ENCODE measurements at regions not wholly inside any gene's neighbourhood (a gene's known extent, or its start where the extent isn't known, plus 50 kb on each side); places are given as distances from the start of the nearest gene placed in this dataset.
"Not testable (repeated sequence)": the region's sequence is repeated elsewhere in the genome, so short reads cannot be mapped to it uniquely, and the experiment has no call there.

DNA sequence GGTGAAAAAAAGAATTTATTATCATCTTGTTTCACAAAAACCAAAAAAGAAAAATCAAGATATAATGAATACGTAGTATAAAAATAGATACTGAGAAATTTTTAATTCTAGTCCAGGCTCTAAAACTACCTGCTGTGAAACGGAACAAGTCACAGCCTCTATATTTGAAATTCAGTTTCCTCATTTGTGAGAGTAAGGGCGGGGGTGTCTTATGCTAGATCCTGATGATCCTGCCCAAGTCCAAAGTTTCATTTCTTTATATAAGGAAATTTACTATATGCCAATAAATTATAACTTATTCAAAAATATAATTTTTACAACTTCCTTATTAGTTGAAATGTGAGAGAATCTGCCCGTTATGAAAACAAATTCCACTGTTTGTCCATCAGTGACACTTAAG is 385.7 kb downstream of the CGGBP1 start:
- intact Hi-C loops (cut with DNase I; ENCODE audit: low total_unique reads): no loop called here
- no peak for DNase-seq (ENCODE audit: low spot score in 2 of 2)
- H3K4me3 ChIP-seq (ENCODE audit: low read depth, poor library complexity, severe bottlenecking): no peak overlapping the region
- TF ChIP-seq, protein P1, sequence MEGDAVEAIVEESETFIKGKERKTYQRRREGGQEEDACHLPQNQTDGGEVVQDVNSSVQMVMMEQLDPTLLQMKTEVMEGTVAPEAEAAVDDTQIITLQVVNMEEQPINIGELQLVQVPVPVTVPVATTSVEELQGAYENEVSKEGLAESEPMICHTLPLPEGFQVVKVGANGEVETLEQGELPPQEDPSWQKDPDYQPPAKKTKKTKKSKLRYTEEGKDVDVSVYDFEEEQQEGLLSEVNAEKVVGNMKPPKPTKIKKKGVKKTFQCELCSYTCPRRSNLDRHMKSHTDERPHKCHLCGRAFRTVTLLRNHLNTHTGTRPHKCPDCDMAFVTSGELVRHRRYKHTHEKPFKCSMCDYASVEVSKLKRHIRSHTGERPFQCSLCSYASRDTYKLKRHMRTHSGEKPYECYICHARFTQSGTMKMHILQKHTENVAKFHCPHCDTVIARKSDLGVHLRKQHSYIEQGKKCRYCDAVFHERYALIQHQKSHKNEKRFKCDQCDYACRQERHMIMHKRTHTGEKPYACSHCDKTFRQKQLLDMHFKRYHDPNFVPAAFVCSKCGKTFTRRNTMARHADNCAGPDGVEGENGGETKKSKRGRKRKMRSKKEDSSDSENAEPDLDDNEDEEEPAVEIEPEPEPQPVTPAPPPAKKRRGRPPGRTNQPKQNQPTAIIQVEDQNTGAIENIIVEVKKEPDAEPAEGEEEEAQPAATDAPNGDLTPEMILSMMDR (IDR thresholded peaks at IDR 0.05): no peak
- no peak for TF ChIP-seq POLR2A (IDR thresholded peaks at IDR 0.05)
- 79 to 86% methylated on average over 4 of the region's 4 CpGs for WGBS, 2 donors

DNA sequence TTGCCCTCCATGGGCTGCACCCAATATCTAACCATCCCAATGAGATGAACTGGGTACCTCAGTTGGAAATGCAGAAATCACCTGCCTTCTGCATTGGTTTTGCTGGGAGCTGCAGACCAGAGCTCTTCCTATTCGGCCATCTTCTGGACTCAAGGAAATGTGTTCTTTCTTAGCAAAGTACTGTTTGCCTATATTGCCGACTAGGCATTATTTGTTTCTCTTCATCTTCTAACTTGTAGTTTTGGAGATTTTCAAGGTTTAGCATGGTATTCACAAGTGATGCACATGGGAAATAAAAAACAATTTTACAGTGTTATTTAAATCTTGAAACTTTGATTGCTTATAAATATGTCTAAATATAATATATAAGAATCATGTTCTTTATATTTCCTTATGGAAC is 377.8 kb upstream of the POU1F1 start:
- 94 to 96% methylated on average over 2 of the region's 2 CpGs for WGBS, 2 donors
- TF ChIP-seq, protein P1 (IDR thresholded peaks at IDR 0.05): no peak
- TF ChIP-seq POLR2A (IDR thresholded peaks at IDR 0.05): no peak
- H3K4me3 ChIP-seq (ENCODE audit: low read depth, poor library complexity, severe bottlenecking): no peak overlapping the region
- intact Hi-C loops (cut with DNase I; ENCODE audit: low total_unique reads): no loop called here
- DNase-seq (ENCODE audit: low spot score in 2 of 2): no peak

DNA sequence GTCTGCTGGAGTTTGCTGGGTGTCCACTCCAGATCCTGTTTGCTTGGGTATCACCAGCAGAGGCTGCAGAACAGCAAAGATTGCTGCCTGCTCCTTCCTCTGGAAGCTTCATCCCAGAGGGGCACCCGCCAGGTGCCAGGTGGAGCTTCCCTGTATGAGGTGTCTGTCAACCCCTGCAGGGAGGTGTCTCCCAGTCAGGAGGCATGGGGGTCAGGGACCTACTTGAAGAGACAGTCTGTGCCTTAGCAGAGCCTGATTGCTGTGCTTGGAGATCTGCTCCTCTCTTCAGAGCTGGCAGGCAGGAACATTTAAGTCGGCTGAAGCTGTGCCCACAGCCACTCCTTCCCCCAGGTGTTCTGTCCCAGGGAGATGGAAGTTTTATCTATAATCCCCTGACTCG is 376.8 kb upstream of the POU1F1 start:
- H3K4me3 ChIP-seq (ENCODE audit: low read depth, poor library complexity, severe bottlenecking); DNase-seq (ENCODE audit: low spot score in 2 of 2); intact Hi-C loops (cut with DNase I; ENCODE audit: low total_unique reads): not testable (repeated sequence)
- WGBS, 2 donors: 72 to 85% methylated on average over 2 to 3 of the region's 3 CpGs

DNA sequence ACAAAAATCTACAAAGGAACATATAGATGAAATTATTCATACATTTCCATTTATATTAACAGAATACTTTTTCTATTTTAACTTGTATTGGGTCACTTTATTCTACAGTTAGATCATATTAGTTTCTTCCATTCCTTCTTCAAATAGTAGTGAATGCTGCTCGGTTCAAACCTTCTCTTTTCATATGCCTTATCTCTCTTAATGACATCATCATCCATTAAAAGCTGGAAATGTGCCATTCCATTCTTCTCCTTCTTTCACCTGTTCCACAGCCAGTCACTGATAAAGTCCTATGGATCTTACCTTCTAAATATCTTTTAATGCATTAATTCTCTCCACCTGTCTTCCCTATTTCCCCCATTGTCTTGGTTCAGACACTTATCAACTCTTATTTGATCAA is 358.0 kb upstream of the POU1F1 start:
- DNase-seq (ENCODE audit: low spot score in 2 of 2): no peak
- TF ChIP-seq, protein P1 (IDR thresholded peaks at IDR 0.05): no peak
- no peak for TF ChIP-seq POLR2A (IDR thresholded peaks at IDR 0.05)
- intact Hi-C loops (cut with DNase I; ENCODE audit: low total_unique reads): no loop called here
- no peak overlapping the region for H3K4me3 ChIP-seq (ENCODE audit: low read depth, poor library complexity, severe bottlenecking)
- WGBS, 2 donors: 69 to 70% methylated on average over 1 of the region's 1 CpG

DNA sequence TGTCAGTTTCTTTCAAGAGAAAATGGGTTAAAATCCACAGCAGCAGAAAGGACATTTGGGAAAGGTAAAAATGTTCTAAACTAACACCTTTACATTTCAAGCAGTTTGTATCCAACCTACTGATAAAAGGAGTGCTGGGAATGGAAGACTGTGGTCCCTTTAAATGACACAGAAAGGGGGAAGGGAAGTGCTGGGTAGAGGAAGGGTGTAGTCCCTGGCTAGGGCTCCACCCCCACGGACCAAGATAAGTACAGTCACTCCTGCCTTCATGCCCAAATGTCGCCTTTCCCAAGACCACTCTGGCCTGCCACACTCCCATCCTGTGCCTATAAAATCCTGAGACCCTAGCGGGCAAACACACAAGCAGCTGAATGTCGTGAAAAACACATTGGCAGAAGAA is 350.9 kb upstream of the POU1F1 start:
- WGBS, 2 donors: 71 to 79% methylated on average over 4 of the region's 4 CpGs
- H3K4me3 ChIP-seq (ENCODE audit: low read depth, poor library complexity, severe bottlenecking): no peak overlapping the region
- intact Hi-C loops (cut with DNase I; ENCODE audit: low total_unique reads): no loop called here
- TF ChIP-seq, protein P1 (IDR thresholded peaks at IDR 0.05): no peak
- no peak for TF ChIP-seq POLR2A (IDR thresholded peaks at IDR 0.05)
- DNase-seq (ENCODE audit: low spot score in 2 of 2): no peak

DNA sequence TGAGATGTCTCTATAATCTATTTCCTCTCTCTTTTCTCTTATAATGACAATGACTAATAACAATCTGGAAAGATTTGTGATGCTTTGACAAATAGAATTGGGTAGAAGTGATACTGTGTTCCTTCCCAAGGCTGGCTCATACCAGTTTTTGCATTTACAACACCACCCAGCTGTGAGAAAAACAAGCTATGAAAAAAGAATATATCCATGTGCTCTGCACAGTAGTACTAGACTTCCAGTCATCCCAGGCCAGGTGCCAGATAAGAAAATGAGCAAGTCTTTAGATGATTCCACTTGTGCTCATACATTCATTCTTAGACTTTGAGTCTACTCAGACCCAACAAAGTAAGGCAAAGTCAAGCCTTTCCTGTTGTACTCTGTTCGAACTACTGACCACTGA is 350.2 kb upstream of the POU1F1 start:
- no peak for DNase-seq (ENCODE audit: low spot score in 2 of 2)
- TF ChIP-seq POLR2A (IDR thresholded peaks at IDR 0.05): no peak
- TF ChIP-seq, protein P1 (IDR thresholded peaks at IDR 0.05): no peak
- no peak overlapping the region for H3K4me3 ChIP-seq (ENCODE audit: low read depth, poor library complexity, severe bottlenecking)
- intact Hi-C loops (cut with DNase I; ENCODE audit: low total_unique reads): no loop called here
- 70 to 91% methylated on average over 1 of the region's 1 CpG for WGBS, 2 donors

All from lower leg skin (tissue), 4 donors.